H9 (cell line): ENCODE measurements at regions not wholly inside any gene's neighbourhood (a gene's known extent, or its start where the extent isn't known, plus 50 kb on each side); places are given as distances from the start of the nearest gene placed in this dataset.

ENCODE experiments used
- DNase-seq: peaks from one replicate; pipeline ENCODE4 v3.0.0-alpha.2; 2017
- H2AFZ ChIP-seq: one replicate; pipeline ENCODE4 v1.6.1; 2013; ENCODE audit warnings: mild to moderate bottlenecking, low read length, control low read depth, moderate library complexity
- H2AK5ac ChIP-seq: 2 replicates; pipeline ENCODE4 v1.6.1; 2013; ENCODE audit warnings: low read length, control low read depth, mixed read lengths; ENCODE audit not compliant: insufficient read length
- H2BK120ac ChIP-seq: one replicate; pipeline ENCODE4 v1.6.1; 2013; ENCODE audit warnings: low read depth, mild to moderate bottlenecking, low read length, control low read depth, inconsistent platforms; ENCODE audit not compliant: poor library complexity, severe bottlenecking
- H2BK12ac ChIP-seq: 2 replicates; pipeline ENCODE4 v1.6.1; 2013; ENCODE audit warnings: low read length, control low read depth, mixed read lengths, low read depth; ENCODE audit not compliant: insufficient read length
- H2BK15ac ChIP-seq: 2 replicates; pipeline ENCODE4 v1.6.1; 2013; ENCODE audit warnings: low read depth, low read length, control low read depth
- H2BK20ac ChIP-seq: one replicate; pipeline ENCODE4 v1.6.1; 2013; ENCODE audit warnings: low read depth, mild to moderate bottlenecking, low read length, control low read depth, inconsistent platforms; ENCODE audit not compliant: poor library complexity, severe bottlenecking
- H2BK5ac ChIP-seq: 2 replicates; pipeline ENCODE4 v1.6.1; 2013; ENCODE audit warnings: low read length, control low read depth, mixed read lengths; ENCODE audit not compliant: insufficient read length
- H3K14ac ChIP-seq: 2 replicates; pipeline ENCODE4 v1.6.1; 2013; ENCODE audit warnings: low read length, control low read depth; ENCODE audit not compliant: insufficient read depth
- H3K18ac ChIP-seq: 2 replicates; pipeline ENCODE4 v1.6.1; 2013; ENCODE audit warnings: low read depth, mild to moderate bottlenecking, mixed read lengths, low read length, control low read depth; ENCODE audit not compliant: insufficient read length
- H3K23ac ChIP-seq: 2 replicates; pipeline ENCODE4 v1.6.1; 2013; ENCODE audit warnings: low read length, control low read depth, mixed read lengths, low read depth; ENCODE audit not compliant: insufficient read length
- H3K23me2 ChIP-seq: 2 replicates; pipeline ENCODE4 v1.6.1; 2013; ENCODE audit warnings: low read depth, mild to moderate bottlenecking, mixed read lengths, low read length, control low read depth; ENCODE audit not compliant: insufficient read length, poor library complexity, severe bottlenecking
- H3K27ac ChIP-seq: 2 replicates; pipeline ENCODE4 v1.5.1; 2013; ENCODE audit warnings: low read length, control low read depth, mixed read lengths, low read depth; ENCODE audit not compliant: insufficient read length
- H3K27me3 ChIP-seq: 2 replicates; pipeline ENCODE4 v1.6.1; 2013; ENCODE audit warnings: low read length, control low read depth, inconsistent platforms; ENCODE audit not compliant: insufficient read depth
- H3K4ac ChIP-seq: 2 replicates; pipeline ENCODE4 v1.6.1; 2013; ENCODE audit warnings: low read depth, mild to moderate bottlenecking, control low read depth, inconsistent platforms, low read length, moderate library complexity
- H3K4me1 ChIP-seq: 2 replicates; pipeline ENCODE4 v1.6.1; 2013; ENCODE audit warnings: low read length, control low read depth, inconsistent platforms; ENCODE audit not compliant: insufficient read depth
- H3K4me2 ChIP-seq: 2 replicates; pipeline ENCODE4 v1.6.1; 2013; ENCODE audit warnings: low read length, control low read depth, mixed read lengths; ENCODE audit not compliant: insufficient read length, insufficient read depth
- H3K56ac ChIP-seq: 2 replicates; pipeline ENCODE4 v1.6.1; 2013; ENCODE audit warnings: low read depth, mild to moderate bottlenecking, mixed read lengths, low read length, control low read depth; ENCODE audit not compliant: insufficient read length
- H3K79me1 ChIP-seq: 2 replicates; pipeline ENCODE4 v1.6.1; 2013; ENCODE audit warnings: low read depth, mild to moderate bottlenecking, moderate library complexity, low read length, control low read depth, inconsistent platforms; ENCODE audit not compliant: insufficient read depth, poor library complexity, severe bottlenecking
- H3K79me2 ChIP-seq: 2 replicates; pipeline ENCODE4 v1.6.1; 2013; ENCODE audit warnings: low read length, control low read depth, inconsistent platforms; ENCODE audit not compliant: insufficient read depth
- H3K9ac ChIP-seq: 2 replicates; pipeline ENCODE4 v1.6.1; 2013; ENCODE audit warnings: low read length, control low read depth, mixed read lengths; ENCODE audit not compliant: insufficient read length; ENCODE audit errors: extremely low read depth
- H3K9me3 ChIP-seq: one replicate; pipeline ENCODE4 v1.6.1; 2013; ENCODE audit warnings: low read depth, low read length, inconsistent platforms; ENCODE audit not compliant: control insufficient read depth
- H3T11ph ChIP-seq: one replicate; pipeline ENCODE4 v1.6.1; 2013; ENCODE audit warnings: mild to moderate bottlenecking, low read length, control low read depth, inconsistent platforms
- H4K20me1 ChIP-seq: one replicate; pipeline ENCODE4 v1.6.1; 2013; ENCODE audit not compliant: control insufficient read depth, insufficient read length, insufficient read depth
- H4K5ac ChIP-seq: 2 replicates; pipeline ENCODE4 v1.6.1; 2013; ENCODE audit warnings: low read depth, mild to moderate bottlenecking, mixed read lengths, low read length, control low read depth; ENCODE audit not compliant: insufficient read length
- H4K8ac ChIP-seq: replicated peaks from 2 replicates; pipeline ENCODE4 v1.6.1; 2013; ENCODE audit warnings: low read length, control low read depth, mixed read lengths, low read depth; ENCODE audit not compliant: insufficient read length
- H4K91ac ChIP-seq: 2 replicates; pipeline ENCODE4 v1.6.1; 2013; ENCODE audit warnings: low read depth, mild to moderate bottlenecking, moderate library complexity, mixed read lengths, low read length, control low read depth; ENCODE audit not compliant: insufficient read length
- H3K27ac Mint-ChIP-seq, 3 experiments: 2 replicates in 2 of 3; 3 replicates in 1 of 3; pipeline ENCODE4 v1.8.0; 2020 to 2021; ENCODE audit warnings: mixed read lengths in 3 of 3, mild to moderate bottlenecking in 1 of 3, moderate library complexity in 1 of 3
- H3K27me3 Mint-ChIP-seq: 2 replicates; pipeline ENCODE4 v1.8.0; 2021; ENCODE audit warnings: low read depth, mild to moderate bottlenecking, moderate library complexity, mixed read lengths
- H3K36me3 Mint-ChIP-seq, 3 experiments: 2 replicates in 2 of 3; 3 replicates in 1 of 3; pipeline ENCODE4 v1.8.0; 2020 to 2021; ENCODE audit warnings: low read depth in 3 of 3, mixed read lengths in 3 of 3; ENCODE audit not compliant: insufficient read depth in 1 of 3
- H3K4me1 Mint-ChIP-seq, 2 experiments: 2 replicates each; pipeline ENCODE4 v1.8.0; 2020; ENCODE audit warnings: mixed read lengths in 2 of 2
- H3K4me3 Mint-ChIP-seq, 2 experiments: 2 replicates in 1 of 2; 3 replicates in 1 of 2; pipeline ENCODE4 v1.8.0; 2020 to 2021; ENCODE audit warnings: mild to moderate bottlenecking in 2 of 2, mixed read lengths in 2 of 2, moderate library complexity in 1 of 2
- H3K9me3 Mint-ChIP-seq, 2 experiments: 2 replicates in 1 of 2; 3 replicates in 1 of 2; pipeline ENCODE4 v1.8.0; 2020; ENCODE audit warnings: mild to moderate bottlenecking in 2 of 2, mixed read lengths in 2 of 2, moderate library complexity in 1 of 2
- WGBS: extraction: QIAGEN DNeasy Blood & Tissue Kit; methylation state at CpG from one replicate; pipeline ENCODE4 v1.1.7; 2013; ENCODE audit warnings: missing lambda C conversion rate, low lambda C conversion rate, mixed read lengths; ENCODE audit not compliant: insufficient read length; ENCODE audit errors: extremely low coverage; 5-methylcytosine and 5-hydroxymethylcytosine counted together
- TF ChIP-seq, protein P1 (sequence below): fragments of 200-600 bp; sonication (generic); conservative IDR thresholded peaks from 3 replicates; pipeline ENCODE4 v1.8.0; 2021; ENCODE audit warnings: antibody characterized with exemption, mild to moderate bottlenecking

DNA sequence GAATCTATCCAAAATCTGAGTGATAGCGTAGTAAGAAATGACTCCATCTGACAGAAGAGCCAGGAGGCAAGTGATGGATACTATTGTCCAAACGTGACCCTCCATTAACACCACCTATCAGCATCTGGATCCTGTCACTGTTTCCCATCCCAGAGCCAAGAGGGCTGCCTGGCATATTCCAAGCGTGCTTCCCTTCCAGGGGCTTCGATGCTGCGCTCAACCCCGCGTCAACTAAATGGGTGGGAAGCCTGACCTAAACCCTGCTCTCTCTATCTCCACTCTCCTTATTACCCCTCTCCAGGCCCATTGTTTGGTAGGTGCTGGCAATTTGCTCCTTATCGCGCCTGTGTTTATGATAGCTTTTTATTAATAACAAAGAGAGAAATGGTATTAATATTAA lies 83.2 kb downstream of the NR2F2 start:
- H2BK12ac ChIP-seq = no peak overlapping the region
- H3K4me1 ChIP-seq = no peaks in the 10 kb centered on the region
- H2BK5ac ChIP-seq = no peak overlapping the region
- no peak overlapping the region for H3T11ph ChIP-seq
- H3K36me3 Mint-ChIP-seq = no peaks in the 10 kb centered on the region; a peak in 1 of 7 replicates
- H2BK15ac ChIP-seq = no peak overlapping the region
- H4K8ac ChIP-seq = no peak overlapping the region
- H3K27me3 ChIP-seq = peaks cover 98% of the 10 kb centered on the region
- no peak overlapping the region for H2BK20ac ChIP-seq
- H3K14ac ChIP-seq = no peak overlapping the region
- TF ChIP-seq, protein P1, sequence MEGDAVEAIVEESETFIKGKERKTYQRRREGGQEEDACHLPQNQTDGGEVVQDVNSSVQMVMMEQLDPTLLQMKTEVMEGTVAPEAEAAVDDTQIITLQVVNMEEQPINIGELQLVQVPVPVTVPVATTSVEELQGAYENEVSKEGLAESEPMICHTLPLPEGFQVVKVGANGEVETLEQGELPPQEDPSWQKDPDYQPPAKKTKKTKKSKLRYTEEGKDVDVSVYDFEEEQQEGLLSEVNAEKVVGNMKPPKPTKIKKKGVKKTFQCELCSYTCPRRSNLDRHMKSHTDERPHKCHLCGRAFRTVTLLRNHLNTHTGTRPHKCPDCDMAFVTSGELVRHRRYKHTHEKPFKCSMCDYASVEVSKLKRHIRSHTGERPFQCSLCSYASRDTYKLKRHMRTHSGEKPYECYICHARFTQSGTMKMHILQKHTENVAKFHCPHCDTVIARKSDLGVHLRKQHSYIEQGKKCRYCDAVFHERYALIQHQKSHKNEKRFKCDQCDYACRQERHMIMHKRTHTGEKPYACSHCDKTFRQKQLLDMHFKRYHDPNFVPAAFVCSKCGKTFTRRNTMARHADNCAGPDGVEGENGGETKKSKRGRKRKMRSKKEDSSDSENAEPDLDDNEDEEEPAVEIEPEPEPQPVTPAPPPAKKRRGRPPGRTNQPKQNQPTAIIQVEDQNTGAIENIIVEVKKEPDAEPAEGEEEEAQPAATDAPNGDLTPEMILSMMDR = no peak
- WGBS = no CpG with 5 or more reads among the region's 9 CpGs
- H4K91ac ChIP-seq = no peak overlapping the region
- H3K79me2 ChIP-seq = no peaks in the 10 kb centered on the region
- no peak overlapping the region for H3K56ac ChIP-seq
- H3K9me3 Mint-ChIP-seq = peaks cover 4 to 7% of the 10 kb centered on the region in 2 experiments; a peak in 3 of 5 replicates
- no peaks in the 10 kb centered on the region for H3K79me1 ChIP-seq
- no peak overlapping the region for H3K9ac ChIP-seq
- no peak overlapping the region for H3K27ac ChIP-seq
- H2AK5ac ChIP-seq = no peak overlapping the region
- DNase-seq = peak; percentile 31
- no peaks in the 10 kb centered on the region for H4K20me1 ChIP-seq
- no peak overlapping the region for H4K5ac ChIP-seq
- H3K27ac Mint-ChIP-seq = no peak overlapping the region
- no peak overlapping the region for H2BK120ac ChIP-seq
- peaks cover 3% of the 10 kb centered on the region for H3K23me2 ChIP-seq
- H3K4me2 ChIP-seq = no peak overlapping the region
- no peak overlapping the region for H3K18ac ChIP-seq
- H3K23ac ChIP-seq = no peak overlapping the region
- H3K4me1 Mint-ChIP-seq = peaks cover 12 to 44% of the 10 kb centered on the region in 2 experiments
- no peaks in the 10 kb centered on the region for H3K9me3 ChIP-seq
- H2AFZ ChIP-seq = no peak overlapping the region
- H3K4ac ChIP-seq = no peak overlapping the region
- no peak overlapping the region for H3K4me3 Mint-ChIP-seq
- H3K27me3 Mint-ChIP-seq = peaks cover 100% of the 10 kb centered on the region
